8988T (cell line): ENCODE measurements at regions not wholly inside any gene's neighbourhood (a gene's known extent, or its start where the extent isn't known, plus 50 kb on each side); places are given as distances from the start of the nearest gene placed in this dataset.
"Not testable (repeated sequence)": the region's sequence is repeated elsewhere in the genome, so short reads cannot be mapped to it uniquely, and the experiment has no call there.

Experiments used
- DNase-seq: peaks from one replicate; pipeline ENCODE4 v3.0.0; 2011

DNA sequence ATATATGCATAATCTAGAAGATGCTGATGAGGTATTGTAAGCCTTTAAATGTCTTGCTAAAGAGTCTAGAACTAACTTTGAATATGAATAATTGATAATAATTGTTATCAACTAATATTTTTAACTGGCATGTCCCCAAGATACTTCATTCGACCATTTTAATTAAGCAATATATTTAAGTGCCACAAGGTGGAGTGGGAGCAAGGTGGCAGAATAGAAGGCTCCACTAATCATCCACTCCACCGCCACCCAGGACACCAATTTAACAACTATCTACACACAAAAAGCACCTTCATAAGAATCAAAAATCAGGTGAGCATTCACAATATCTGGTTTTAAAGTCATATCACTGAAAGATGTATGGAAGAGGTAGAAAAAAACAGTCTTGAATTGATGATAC lies 409.6 kb downstream of the SEC23A start:
- no peak for DNase-seq

GRCh38 chr14:38669027-38669426 lies 413.1 kb upstream of the CLEC14A start:
- no peak for DNase-seq

- DNase-seq = no peak
These were observed 407.5 kb upstream of the CLEC14A start for GRCh38 chr14:38663382-38663781.

GRCh38 chr14:38662781-38663180 lies 406.9 kb upstream of the CLEC14A start:
- DNase-seq = no peak

DNA sequence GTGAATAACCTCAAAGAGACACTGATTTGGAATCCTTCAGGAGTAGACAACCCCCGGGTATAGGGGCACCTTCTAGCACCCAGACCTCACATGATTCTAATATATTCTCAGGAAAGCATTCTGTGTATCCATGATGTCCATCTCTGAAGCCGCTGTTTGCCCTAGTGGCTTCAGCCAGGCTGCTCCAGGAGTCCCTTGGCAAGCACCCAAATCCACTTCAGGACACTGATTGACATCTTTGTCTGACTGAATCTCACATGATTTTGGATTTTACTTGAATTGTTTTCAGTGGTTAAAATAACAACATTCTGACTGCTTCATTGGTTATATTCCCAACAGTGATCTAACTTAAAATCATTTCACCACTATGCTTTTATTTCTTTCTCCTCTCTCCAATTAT lies 390.5 kb upstream of the CLEC14A start:
- DNase-seq = no peak

DNA sequence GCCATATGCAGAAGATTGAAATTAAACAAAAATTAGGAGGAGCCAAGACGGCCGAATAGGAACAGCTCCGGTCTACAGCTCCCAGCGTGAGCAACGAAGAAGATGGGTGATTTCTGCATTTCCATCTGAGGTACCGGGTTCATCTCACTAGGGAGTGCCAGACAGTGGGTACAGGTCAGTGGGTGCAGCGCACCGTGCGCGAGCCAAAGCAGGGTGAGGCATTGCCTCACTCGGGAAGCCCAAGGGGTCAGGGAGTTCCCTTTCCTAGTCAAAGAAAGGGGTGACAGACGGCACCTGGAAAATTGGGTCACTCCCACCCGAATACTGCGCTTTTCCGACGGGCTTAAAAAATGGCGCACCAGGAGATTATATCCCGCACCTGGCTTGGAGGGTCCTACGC lies 379.0 kb upstream of the CLEC14A start:
- not testable (repeated sequence) for DNase-seq

- DNase-seq = no peak
These were observed 373.5 kb upstream of the CLEC14A start for GRCh38 chr14:38629412-38629811.

GRCh38 chr14:38627163-38627562 lies 371.3 kb upstream of the CLEC14A start:
- DNase-seq = no peak

DNA sequence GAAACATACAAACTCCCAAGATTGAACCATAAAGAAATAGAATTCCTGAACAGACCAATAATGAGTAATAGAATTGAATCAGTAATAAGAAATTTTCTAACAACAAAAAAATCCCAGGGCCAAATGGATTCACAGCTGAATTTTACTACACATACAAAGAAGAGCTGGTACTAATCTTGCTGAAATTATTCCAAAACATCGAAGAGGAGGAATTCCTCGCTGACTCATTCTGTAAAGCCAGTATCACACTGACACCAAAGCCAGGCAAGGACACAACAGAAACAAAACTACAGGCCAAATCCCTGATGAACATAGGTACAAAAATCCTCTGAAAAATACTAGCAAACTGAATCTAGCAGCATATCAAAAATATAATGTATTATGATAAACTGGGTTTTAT lies 367.8 kb upstream of the CLEC14A start:
- DNase-seq = no peak

DNA sequence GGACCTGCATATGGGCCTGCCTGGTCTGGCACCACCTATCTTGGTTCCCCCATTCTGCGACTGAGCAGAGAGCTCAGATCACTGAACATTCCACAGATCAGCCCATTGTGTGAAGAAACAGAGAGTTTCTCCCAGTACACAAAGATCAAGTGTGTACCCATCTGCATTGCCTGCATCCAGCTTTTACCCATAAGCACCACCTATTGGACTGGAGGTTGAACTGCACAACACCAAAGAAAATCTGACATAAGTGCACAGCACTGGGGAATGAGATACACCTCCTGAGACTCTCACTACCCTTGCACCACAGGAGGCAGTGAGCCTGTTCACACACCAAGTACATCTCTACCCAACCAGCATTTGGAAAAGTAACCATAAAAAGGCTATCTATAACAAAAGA lies 362.6 kb upstream of the CLEC14A start:
- DNase-seq = no peak

GRCh38 chr14:38616959-38617358 lies 361.1 kb upstream of the CLEC14A start:
- DNase-seq = no peak

GRCh38 chr14:38611928-38612327 lies 356.0 kb upstream of the CLEC14A start:
- DNase-seq = no peak

DNA sequence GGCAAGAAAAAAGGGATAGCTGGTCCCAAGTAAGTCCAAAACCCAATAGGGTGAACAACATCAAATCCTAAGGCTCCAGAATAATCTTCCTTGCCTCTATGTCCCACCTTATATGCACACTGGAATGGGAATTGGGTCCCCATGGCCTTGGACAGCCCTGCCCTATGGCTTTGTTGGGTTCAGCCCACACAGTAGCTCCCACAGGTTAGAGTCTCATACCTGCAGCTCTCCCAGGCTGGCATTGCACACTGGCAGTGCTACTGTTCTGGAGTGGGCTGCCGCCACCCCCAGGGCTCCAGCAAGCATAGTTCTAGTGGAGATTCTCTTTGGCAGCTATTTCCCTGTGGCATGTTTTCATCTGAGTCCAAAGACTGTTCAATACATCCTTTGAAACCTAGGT lies 352.4 kb upstream of the CLEC14A start:
- no peak for DNase-seq

GRCh38 chr14:38605193-38606114 lies 349.6 kb upstream of the CLEC14A start:
- DNase-seq = no peak

GRCh38 chr14:38600572-38600971 lies 344.7 kb upstream of the CLEC14A start:
- not testable (repeated sequence) for DNase-seq

DNA sequence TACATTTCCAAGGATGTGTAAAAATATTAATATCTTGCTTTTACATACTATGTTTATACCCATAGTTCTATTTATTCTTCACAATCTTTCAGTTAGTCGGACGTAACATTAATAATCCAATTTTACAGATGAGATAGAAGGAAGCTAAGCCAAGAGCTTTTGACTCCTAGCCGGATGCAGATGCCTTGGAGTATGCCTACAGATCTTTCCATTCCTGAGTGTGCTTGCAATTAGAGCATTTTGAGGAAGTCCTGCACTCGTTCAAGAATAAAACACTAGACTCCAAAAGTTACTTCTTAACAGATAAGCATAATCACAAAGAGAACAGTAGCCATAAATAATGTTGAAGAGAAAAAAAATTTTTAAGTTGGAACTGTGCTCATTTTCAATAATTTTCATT lies 337.6 kb upstream of the CLEC14A start:
- DNase-seq = no peak

DNA sequence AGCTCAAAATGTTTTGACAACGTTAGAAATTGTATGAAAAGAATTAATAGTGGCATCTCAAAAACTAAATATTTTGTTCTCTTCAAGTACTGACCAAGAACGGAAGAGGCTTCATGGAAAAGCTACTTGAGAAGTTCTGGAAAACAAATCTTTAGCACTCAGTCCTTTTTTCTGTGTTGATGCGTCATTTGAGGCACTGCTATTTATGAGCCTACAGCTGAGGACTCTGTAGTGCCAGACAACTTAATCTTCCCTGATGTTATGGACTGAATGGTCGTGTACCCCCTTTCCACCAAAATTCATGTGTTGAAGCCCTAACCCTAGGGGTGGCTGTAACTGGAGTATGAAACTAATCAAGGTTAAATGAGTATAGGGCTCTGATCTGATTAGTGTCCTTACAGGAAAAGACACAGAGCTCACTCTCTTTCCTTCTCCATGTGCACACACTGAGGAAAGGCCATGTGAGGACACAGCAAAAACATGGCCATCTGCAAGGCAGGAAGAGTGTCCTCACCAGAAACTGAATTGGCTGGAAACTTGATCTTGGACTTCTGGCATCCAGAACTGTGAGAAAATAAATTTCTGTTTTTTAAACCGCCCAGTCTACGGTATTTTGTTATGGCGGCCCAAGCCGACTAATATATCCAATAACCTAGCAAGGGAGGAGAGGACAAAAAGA lies 337.0 kb upstream of the CLEC14A start:
- DNase-seq = no peak

GRCh38 chr14:38589747-38590350 lies 334.0 kb upstream of the CLEC14A start:
- DNase-seq = no peak

DNA sequence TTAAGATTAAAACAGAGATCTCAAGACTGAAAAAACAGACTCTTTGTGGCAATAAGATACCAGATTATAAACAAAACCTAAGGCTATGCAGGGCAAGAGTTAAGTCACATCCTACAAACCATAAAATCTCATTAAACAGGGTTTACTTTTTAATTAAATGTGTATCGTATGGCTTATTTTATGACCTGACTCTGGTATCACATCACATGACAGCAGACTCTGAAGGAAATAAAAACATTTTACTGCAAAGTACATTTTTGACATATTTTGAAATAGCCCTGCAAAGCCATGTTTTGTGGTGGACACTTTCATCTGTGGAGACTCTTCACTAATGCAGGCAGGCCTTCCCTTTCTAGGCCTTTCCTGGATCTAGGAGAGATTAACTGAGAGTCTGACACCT lies 327.6 kb upstream of the CLEC14A start:
- no peak for DNase-seq

- no peak for DNase-seq
These were observed 322.4 kb upstream of the CLEC14A start for GRCh38 chr14:38578278-38578681.

DNA sequence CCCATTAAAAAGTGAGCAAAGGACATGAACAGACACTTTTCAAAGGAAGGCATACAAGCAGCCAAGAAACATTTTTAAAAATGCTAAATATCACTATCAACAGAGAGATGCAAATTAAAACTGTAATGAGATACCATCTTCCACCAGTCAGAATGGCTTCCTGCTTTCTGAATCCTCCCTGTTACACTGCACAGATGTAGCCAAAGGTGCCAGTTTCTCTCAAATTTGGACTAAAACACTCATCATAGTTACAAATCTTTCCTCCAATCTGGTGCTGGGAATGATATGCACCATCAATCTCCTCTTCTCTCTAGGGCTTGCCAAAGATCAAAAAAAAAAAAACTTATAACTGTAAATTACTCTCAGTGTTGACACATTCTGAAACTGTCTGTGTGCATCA lies 311.8 kb upstream of the CLEC14A start:
- no peak for DNase-seq

DNA sequence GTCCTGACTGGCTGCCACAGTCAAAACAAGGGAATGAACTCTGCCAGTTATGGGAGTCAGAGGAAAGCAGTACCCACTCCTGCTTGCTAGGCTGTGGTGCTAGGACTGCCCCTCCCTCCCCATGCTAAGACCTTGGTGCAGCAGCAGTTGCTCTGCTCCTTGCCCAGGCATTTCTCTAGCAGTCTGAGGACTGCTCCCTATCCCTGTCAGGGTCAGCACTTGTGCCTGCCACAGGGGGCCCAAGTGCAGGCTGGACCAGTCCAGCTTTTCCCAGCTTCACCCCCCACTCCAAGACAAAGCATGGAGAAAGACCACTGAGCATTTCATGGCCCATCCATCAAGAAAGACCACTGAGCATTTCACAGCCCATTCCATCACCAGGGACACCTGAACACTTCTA lies 305.8 kb upstream of the CLEC14A start:
- no peak for DNase-seq

DNA sequence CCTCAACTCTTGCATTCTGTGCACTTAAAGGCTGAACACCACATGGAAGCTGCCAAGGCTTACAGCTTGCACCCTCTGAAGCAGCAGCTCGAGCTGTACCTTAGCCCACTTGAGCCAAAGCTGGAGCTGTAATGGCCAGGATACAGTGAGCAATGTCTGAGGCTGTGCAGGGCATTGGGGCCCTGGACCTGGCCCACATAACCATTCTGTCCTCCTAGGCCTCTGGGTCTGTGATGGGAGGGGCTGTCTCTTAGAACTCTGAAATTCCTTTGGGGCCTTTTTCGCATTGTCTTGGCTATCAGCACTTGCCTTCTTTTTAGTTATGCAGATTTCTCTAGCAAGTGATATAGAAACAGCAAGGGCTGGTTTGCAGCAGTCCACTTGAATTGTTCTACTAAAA lies 303.8 kb upstream of the CLEC14A start:
- DNase-seq = no peak

- DNase-seq = not testable (repeated sequence)
These were observed 301.5 kb upstream of the CLEC14A start for GRCh38 chr14:38557391-38557790.
